ENCODE measurements at regions not wholly inside any gene's neighbourhood (a gene's known extent, or its start where the extent isn't known, plus 50 kb on each side); places are given as distances from the start of the nearest gene placed in this dataset.

DNA sequence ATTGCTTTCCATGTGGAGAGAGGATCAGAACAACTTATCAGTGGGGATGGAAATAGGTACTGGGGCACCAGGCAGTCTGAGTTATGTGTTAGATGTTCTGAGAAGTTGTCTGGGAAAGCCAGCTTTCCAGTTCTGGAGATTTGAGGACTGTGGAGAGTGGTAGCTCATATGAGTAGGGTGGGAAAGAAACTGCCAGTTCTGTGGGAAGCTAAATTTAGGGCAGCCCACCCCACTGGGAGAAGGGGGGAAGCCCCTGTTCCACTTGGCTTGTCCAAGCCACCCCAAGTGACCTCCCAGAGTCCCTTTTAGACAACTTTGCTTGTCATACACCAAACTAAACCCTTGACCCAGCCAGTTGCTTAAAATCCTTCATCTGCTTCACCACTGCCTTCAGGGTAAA lies 189.5 kb downstream of the REEP3 start:
- DNase-seq = no peak

DNA sequence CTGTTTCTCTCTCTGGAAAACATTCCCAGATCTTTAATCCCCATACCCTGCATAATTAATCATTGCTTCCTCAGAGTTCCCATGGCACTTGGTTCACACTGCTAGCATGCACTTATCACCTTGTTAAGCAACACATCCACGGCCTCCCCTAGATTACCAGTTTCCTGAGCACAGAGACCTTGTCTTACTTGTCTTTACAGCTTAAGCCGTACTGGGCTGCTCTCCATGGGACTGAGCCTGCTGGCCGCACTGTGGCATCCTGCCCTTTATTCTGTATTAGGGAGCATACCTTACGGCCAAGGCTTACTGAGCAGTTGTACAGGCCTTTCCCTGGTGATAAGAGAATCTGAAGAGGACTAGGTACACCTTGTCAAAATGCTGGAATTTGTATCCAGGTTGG lies 190.2 kb downstream of the REEP3 start:
- DNase-seq = no peak

DNA sequence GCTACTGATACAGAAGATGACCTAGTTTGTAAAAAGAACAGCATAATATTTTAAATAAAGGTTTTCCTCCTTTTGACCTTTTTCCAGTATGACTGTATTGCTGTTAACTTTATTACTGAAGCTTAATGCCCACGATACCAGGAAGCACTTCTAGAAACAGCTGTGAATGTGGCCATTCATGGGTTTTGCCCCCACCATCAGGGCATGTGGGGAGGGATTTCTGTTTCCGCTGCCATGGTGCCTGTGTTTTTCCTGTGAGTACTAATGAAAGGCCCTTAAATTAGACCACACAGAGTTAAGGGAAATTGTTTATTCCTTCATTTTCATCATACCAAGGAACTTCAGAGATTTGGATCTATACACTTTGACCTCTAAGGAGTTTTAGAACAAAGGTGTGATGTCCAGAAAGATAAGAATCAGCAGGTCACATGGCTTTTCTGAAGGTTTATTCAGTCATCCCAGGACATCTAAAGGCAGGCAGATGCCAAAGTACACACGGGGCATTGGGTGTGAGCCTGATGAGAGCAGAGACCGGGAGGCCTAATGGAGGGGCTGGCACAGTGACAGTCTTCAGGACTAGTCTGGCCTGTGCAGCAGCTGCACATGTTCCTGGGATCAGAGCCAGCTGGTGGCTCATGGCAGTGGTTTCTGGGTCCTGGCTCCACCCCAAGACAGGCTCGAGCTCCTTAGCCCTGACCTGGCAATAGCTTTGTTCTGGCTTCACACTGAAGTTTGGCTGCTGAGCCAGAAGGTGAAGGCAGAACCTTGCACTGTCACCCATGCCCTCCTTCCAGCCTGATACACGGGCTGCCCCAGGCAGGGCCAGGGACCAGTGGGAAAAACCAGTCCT lies 190.9 kb downstream of the REEP3 start:
- peak; percentile 67 for DNase-seq

GRCh38 chr10:63712717-63713115 lies 191.5 kb downstream of the REEP3 start:
- no peak for DNase-seq

DNA sequence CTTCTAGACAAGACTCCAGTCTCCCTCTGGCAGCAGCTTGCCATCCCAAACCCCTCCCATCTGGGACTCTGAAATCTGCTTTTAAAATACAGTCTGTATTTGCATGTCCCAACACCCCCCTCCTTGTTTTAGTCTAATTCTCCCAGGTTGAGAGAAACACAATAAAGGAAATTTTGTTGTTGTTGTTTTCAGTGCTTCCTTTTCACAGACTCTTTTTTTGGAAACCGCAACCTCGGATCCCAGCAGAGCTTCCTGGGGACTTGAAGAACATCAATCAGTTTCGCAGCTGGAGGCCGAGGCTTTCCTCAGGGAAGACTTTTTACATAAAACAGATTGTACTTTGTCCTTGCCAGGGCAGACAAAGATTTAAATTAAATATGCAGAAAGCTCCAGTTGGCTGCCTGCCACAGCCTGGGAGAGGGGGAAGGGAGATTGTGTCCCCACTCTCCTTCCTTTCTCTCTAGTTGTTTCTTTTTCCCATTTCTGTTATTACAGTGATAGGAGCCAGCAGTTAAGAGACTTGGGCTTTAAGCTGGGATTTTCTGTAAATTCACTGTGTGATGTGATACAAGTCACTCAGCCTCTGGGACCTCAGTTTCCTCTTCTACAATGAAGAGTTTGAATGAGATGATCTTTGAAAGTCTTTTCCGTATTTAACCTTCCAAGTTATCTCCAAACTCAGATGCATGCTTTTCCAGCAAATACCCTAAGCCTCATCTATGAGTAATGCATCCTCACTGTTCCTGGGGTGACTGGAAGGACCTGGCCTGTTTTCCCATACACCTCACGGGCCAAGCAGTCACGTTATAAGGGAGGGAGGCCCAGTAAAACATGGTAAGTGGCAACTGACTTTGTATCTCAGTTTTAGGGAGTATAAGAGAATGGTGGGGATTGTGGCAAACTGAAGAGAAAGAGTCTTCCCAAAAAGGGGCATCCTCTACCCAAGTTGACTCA lies 192.3 kb downstream of the REEP3 start:
- DNase-seq = no peak

- DNase-seq = no peak
These were observed 194.9 kb downstream of the REEP3 start for GRCh38 chr10:63716016-63716580.

DNA sequence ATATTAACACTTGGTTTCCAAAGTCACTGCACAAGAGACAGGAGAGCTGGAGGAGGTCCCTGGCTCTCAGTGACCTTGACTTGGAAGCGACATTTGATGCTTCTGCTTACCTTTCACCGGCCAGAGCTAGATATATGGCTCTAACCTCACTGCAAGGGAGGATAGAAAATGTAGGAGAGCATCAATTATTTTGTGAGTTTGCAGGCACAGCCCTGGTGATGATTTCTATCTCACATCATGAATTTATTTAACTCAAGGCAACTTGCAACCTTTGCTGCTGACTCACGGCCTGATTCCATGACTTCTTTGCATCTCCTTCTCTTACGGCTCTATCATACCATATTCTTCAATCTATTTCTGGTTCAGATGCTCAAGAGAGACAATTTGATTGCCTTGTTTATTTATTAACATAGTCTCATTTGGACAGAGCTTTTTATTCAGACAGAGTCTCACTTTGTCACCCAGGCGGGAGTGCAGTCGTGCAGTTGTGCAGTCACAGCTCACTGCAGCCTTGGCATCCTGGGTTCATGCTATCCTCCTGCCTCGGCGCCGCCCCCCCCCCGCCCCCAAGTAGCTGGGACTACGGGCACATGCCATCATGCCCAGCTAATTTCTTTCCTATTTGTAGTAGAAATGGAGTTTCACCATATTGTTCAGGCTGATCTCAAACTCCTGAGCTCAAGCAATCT lies 196.0 kb downstream of the REEP3 start:
- DNase-seq = no peak

- DNase-seq = no peak
These were observed 196.8 kb downstream of the REEP3 start for GRCh38 chr10:63718006-63718405.

DNA sequence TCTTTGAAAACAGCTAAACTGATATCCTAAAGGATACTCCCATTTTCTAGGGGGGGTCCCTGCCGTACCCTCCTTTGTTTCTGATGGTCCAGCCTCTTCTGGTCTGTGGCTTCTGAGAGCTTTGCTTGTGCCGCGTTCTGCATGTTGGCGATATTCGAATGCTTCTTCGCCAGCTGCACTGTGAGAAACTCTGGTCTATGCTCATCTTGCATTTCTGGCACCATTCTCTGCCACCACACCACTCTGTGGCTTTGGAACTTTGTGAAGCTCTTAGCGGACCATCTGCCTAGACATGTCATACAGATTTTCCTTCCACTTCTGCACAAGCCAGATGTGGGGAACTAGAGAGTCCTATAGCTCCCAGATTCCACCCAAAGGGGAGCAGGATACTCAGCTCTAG lies 197.2 kb downstream of the REEP3 start:
- no peak for DNase-seq

GRCh38 chr10:63719226-63719856 lies 198.1 kb downstream of the REEP3 start:
- DNase-seq = no peak

DNA sequence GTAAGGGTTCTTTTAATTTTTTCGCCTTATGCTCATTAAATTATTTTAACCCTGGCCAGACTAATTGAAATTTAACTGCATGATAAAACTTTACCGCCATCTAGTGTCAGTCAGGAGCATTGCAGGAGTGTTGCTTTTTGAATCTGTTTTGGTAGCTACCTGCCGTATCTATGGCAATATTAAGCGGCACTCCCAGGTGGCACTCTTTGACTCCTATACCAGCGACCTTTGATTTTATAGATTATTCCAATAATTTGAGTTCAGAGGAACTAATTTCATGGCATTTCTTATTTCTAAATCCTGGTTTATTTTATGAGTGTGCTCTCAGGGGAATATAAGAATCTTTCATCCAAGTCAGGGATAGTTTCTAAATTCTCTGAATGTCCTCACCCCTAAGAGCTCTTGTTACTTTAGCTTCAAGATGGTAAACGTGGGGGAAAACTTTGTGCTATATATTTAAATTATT lies 198.9 kb downstream of the REEP3 start:
- DNase-seq = no peak

GRCh38 chr10:63720676-63721075 lies 199.5 kb downstream of the REEP3 start:
- DNase-seq = no peak

GRCh38 chr10:63722537-63722936 lies 201.3 kb downstream of the REEP3 start:
- DNase-seq = no peak

DNA sequence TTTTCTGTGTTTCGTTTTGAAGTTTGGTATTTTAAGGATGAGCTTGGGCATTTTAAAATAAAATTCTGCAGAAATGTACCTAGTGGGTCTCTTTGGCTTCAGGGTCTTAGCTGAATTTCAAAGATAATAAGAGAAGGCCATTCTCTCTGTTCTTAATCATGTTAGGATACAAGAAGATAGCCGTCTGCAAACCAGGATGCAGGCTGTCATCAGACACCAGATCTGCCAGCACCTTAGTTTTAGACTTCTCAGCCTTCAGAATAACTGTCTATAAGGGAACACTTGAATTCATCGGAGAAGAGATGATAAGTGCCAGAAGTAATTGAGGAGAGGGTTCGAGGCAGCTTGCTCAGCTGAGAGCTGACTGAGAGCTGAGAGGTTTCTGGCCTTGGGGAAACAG lies 202.1 kb downstream of the REEP3 start:
- no peak for DNase-seq

DNA sequence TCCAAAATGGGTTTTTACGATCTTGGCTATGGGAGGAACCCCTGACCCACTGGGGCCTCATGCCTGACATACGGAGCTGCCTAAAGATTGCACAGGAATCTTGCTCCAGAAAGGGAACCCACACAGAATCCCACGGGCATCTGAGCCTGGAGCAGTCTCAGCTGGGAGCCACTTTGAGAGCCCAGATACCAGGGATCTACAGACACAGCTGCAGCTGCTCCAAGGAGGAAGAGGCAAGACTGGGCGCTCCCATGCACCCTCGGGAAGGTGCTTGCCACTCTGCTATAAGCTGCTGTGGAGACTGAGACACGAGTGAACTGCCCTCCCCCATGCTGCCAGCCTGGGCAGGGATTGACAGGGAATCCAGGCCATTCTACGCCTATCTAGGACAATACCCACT lies 202.5 kb downstream of the REEP3 start:
- no peak for DNase-seq

- no peak for DNase-seq
These were observed 203.7 kb downstream of the REEP3 start for GRCh38 chr10:63724922-63725321.

DNA sequence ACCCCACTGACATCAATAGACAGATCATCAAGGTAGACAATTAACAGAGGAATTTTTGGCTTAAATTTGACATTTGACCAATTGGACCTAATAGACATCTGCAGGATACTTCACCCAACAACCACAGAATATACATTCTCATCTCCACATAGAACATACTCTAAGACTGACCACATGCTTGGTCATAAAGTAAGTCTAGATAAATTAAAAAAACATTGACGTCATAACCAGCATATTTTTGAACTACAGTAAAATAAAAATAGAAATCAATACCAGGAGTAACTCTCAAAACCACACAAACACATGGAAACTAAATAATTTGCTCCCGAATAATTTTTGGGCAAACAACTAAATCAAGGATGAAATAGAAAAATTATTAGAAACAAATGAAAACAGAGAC lies 205.7 kb downstream of the REEP3 start:
- DNase-seq = no peak

DNA sequence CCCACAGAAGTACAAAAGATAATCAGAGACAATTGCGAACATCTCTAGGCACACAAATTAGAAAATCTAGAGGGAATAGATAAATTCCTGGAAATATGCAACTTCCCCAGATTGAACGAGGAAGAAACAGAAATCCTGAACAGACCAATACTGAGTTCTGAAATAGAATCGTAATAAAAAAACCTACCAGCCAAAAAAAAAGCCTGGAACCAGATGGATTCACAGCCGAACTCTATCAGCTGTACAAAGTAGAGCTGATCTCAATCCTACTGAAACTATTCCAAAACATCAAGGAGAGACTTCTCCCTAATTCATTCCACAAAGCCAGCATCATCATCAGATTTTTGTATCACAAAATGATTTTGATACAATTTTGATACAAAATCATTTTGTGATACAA lies 206.4 kb downstream of the REEP3 start:
- no peak for DNase-seq

GRCh38 chr10:63735305-63735704 lies 214.1 kb downstream of the REEP3 start:
- no peak for DNase-seq

DNA sequence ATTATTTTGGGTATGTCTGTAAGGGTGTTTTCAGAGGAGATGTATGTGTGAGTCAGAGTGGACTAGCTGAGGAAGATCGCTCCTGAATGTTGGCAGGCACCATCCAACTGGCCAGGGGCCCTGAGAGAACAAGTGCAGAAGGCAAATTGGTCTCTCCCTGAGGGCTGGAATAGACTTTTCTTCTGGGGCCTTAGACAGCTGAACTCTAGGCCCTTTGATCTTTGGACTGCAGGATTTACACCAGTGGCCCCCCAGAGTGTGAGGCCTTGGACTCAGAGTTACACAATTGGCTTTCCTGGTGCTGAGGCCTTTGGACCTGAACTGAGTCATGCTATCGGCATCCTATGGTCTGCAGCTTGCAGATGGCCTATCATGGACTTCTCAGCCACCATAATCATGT lies 217.2 kb downstream of the REEP3 start:
- no peak for DNase-seq

DNA sequence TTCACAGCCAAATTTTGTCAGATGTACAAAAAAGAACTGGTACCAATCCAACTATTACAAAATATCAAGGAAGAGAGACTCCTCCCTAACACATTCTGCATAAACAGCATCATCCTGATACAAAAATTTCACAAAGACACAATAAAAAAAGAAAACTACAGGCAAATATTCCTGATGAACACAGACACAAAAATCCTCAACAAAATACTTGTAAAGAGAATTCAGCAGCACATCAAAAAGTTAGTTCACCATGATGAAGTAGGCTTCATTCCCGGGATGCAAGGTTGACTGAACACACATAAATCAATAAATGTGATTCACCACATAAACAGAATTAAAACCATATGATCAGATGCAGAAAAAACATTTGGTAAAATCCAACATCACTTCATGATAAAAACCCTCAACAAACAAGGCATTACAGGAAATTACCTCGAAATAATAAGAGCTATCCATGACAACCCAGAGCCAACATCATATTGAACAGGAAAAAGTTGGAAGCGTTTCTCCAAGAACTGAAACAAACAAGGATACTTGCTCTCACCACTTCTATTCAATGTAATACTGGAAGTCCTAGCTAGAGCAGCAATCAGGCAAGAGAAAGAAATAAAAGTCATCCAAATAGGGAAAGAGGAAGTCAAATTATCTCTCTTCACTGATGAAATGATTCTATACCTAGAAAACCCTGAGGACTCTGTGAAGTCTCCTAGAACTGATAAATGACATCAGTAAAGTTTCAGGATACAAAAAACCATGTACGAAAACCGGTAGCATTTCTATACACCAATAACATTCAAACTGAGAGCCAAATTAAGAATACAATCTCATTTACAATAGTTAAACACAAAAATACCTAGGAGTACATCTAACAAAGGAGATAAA lies 223.1 kb downstream of the REEP3 start:
- no peak for DNase-seq

Data from amniotic stem cell (primary cell).